GM10266 (cell line): ENCODE measurements at regions not wholly inside any gene's neighbourhood (a gene's known extent, or its start where the extent isn't known, plus 50 kb on each side); places are given as distances from the start of the nearest gene placed in this dataset.

ENCODE experiments used
- DNase-seq: peaks from one replicate; pipeline ENCODE4 v3.0.0; 2012; ENCODE audit errors: extremely low spot score
- TF ChIP-seq, protein P1 (sequence below): IDR thresholded peaks from 2 replicates; pipeline ENCODE4 v1.5.1; 2012; ENCODE audit warnings: mild to moderate bottlenecking, low read depth; ENCODE audit not compliant: control insufficient read depth, insufficient read depth; ENCODE audit errors: missing control alignments

DNA sequence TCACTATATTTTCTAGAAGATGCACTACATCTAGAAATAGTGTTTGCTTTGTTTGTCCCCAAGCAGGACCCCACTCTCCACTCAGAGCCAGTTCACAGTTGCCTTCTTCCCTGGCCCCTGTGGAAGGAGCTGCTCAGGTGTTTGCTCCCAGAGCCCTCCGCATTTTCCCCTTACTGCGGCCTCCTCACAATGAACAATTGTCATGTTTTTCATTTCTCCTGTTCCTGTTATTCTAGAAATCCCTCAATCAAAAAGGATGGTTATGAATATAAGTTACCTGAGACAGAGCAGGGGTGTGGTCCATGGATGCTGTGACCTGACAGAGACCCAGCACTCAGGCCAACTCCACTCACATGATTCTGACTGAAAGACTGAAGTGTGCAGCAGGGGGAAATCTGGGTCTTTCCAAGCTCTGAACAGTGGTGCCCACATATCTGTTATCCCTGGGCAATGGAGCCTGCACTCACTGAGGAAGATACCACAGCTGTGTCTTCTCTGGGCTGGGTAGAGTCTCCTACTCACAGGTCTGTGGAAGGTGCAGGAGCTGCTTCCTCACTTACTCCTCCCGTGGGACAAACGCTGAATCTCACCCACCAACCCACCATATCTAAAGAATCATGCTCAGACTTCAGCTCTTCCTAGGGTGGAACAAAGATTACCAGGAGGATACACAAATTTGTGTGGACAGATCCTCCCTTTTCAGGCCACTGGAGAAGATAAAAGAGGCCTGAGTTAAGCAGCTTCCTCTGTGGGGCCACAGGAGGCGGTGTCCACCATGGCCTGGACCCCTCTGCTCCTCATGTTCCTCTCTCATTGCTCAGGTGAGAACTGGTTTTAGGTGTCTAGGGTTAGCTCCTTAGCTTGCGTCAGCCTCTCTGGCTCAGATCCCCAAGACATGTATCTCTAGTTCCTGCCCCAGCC, 87.1 kb upstream of the TOP3B start:
- TF ChIP-seq, protein P1, sequence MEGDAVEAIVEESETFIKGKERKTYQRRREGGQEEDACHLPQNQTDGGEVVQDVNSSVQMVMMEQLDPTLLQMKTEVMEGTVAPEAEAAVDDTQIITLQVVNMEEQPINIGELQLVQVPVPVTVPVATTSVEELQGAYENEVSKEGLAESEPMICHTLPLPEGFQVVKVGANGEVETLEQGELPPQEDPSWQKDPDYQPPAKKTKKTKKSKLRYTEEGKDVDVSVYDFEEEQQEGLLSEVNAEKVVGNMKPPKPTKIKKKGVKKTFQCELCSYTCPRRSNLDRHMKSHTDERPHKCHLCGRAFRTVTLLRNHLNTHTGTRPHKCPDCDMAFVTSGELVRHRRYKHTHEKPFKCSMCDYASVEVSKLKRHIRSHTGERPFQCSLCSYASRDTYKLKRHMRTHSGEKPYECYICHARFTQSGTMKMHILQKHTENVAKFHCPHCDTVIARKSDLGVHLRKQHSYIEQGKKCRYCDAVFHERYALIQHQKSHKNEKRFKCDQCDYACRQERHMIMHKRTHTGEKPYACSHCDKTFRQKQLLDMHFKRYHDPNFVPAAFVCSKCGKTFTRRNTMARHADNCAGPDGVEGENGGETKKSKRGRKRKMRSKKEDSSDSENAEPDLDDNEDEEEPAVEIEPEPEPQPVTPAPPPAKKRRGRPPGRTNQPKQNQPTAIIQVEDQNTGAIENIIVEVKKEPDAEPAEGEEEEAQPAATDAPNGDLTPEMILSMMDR, result no peak
- no peak for DNase-seq

DNA sequence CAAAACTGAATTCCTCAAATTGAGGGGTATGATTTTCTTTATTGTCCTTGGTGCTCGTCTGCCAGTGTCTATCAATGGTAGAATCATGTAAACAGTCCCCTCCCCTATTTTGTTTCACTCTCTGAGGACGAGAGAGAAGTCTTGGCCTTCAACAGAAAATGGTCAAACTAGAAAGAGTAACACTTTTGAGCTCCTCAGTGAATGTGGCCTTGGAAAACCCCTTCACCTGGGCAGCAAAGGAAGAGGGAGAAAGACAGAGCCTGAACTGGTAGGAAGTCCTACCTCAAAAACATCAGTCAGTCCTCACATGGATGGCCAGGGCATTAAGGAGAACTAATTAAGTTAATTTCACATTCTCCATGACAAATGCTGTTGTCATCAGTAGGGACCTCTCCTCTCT, 86.1 kb upstream of the TOP3B start:
- TF ChIP-seq, protein P1, result no peak

DNA sequence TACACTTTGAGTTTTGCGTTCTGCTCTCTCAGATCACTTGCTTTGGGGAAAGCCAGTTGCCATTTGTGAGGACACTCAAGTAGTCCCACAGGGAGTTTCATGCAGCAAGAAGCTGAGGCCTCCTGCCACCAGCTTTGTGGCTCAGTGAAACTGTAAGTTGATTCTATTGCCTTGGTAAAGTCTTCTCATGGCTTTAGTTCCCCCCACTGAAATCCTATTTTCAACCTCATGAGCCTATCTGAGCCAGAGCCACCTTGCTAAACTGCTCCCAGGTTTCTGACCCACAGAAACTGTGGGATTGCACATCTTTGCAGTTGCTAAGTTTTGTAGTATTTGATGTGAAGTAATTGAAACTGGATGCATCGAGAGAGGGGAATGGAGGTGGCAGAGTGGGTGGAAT, 85.4 kb upstream of the TOP3B start:
- no peak for DNase-seq
- TF ChIP-seq, protein P1, result no peak

More for the DNA sequence above, 86.1 kb upstream of the TOP3B start:
- no peak for DNase-seq

DNA sequence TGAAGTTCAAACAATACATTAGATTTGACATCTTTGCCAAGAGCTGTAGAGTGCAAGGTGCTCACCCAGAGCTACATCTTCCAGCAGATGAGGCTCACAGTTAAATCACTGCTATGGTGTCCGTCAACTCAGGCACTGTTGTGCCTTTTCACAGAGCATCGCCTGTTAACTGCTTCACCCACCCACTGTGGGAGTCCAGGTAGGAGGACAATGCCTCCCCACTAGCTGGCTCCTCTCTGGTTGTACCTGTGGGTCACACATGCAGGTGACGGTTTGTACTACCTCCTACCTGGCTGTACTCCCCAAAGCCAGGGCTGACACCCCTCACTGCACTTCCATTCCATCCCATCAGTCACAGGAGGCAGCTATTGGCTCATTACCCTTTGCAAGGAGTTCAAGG, 84.6 kb upstream of the TOP3B start:
- no peak for DNase-seq
- TF ChIP-seq, protein P1, result no peak

DNA sequence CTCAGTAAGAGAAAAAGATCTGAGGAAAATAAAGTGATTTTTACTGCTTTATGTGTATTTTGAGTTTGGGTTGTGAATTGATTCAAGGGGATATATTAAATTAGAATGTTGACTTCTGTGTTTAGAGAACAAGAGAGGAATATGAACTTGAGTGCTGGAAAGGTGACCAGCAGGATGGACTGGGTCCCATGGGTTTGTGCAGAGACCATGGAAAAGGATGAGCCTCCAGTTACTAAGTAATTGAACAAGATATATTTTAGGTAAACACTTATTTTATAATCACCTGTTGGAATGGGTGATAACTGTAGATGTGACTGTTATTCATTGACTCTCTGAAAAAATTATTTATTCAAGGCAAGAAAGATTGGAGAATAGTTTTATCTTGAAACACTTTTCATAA, 82.0 kb upstream of the TOP3B start:
- TF ChIP-seq, protein P1, result no peak
- DNase-seq, result no peak

DNA sequence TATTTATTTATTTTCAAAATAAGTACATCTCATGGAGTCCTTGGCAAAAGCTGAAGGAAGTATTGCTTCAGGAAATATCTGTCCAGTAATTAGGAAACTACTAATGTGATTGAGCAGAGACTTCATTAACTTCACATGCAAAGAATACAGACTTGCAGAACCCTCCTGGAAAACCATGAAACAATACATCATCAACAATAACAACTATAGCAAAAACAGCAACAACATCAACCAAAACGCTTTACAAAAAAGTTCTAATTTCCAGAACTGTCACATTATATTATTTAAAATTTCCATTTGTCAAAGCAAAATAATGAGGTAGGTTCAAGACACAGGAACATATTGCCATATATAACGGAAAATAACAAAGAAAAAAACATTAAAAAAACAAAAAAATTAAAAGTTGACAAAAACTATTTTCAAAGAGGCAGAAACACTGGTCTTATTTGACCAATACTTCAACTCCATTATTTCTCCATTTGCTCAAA, 79.8 kb upstream of the TOP3B start:
- DNase-seq, result no peak
- TF ChIP-seq, protein P1, result no peak
